GM19468 (cell line): ENCODE measurements at regions not wholly inside any gene's neighbourhood (a gene's known extent, or its start where the extent isn't known, plus 50 kb on each side); places are given as distances from the start of the nearest gene placed in this dataset.

ENCODE experiments used
- ATAC-seq: cut with Tn5 transposase; IDR thresholded peaks from one replicate; pipeline ENCODE4 v1.9.1; 2021; ENCODE audit warnings: mild to moderate bottlenecking, moderate library complexity, moderate number of reproducible peaks; ENCODE audit not compliant: unreplicated experiment; ENCODE audit errors: extremely low read depth

- no peak for ATAC-seq
Measured at GRCh38 chr11:95498722-95499425, 267.9 kb upstream of the SESN3 start.

GRCh38 chr11:95496901-95497300 is 265.9 kb upstream of the SESN3 start:
- no peak for ATAC-seq

- ATAC-seq = no peak
Measured at GRCh38 chr11:95495706-95496105, 264.7 kb upstream of the SESN3 start.

- no peak for ATAC-seq
Measured at GRCh38 chr11:95494856-95495255, 263.9 kb upstream of the SESN3 start.

- ATAC-seq = no peak
Measured at GRCh38 chr11:95494167-95494566, 263.2 kb upstream of the SESN3 start.

- no peak for ATAC-seq
Measured at GRCh38 chr11:95490625-95491024, 259.6 kb upstream of the SESN3 start.

- no peak for ATAC-seq
Measured at GRCh38 chr11:95487938-95488337, 256.9 kb upstream of the SESN3 start.

- ATAC-seq = peak; percentile 99
Measured at GRCh38 chr11:95487391-95487790, 256.4 kb upstream of the SESN3 start.

- no peak for ATAC-seq
Measured at GRCh38 chr11:95486979-95487378, 256.0 kb upstream of the SESN3 start.

- ATAC-seq = no peak
Measured at GRCh38 chr11:95486466-95486865, 255.5 kb upstream of the SESN3 start.

- ATAC-seq = no peak
Measured at GRCh38 chr11:95485115-95485900, 254.3 kb upstream of the SESN3 start.

- ATAC-seq = no peak
Measured at GRCh38 chr11:95483339-95483738, 252.3 kb upstream of the SESN3 start.

- no peak for ATAC-seq
Measured at GRCh38 chr11:95478003-95478402, 247.0 kb upstream of the SESN3 start.

GRCh38 chr11:95469258-95469657 is 238.3 kb upstream of the SESN3 start:
- ATAC-seq = no peak

- ATAC-seq = no peak
Measured at GRCh38 chr11:95466416-95466815, 235.4 kb upstream of the SESN3 start.

- ATAC-seq = no peak
Measured at GRCh38 chr11:95465887-95466286, 234.9 kb upstream of the SESN3 start.

- no peak for ATAC-seq
Measured at GRCh38 chr11:95461858-95462257, 230.9 kb upstream of the SESN3 start.

- ATAC-seq = no peak
Measured at GRCh38 chr11:95461348-95461747, 230.3 kb upstream of the SESN3 start.

GRCh38 chr11:95459291-95460042 is 228.5 kb upstream of the SESN3 start:
- ATAC-seq = no peak

- no peak for ATAC-seq
Measured at GRCh38 chr11:95456714-95457491, 225.9 kb upstream of the SESN3 start.
